Peyer's patch (tissue), 4 donors: ENCODE measurements at regions not wholly inside any gene's neighbourhood (a gene's known extent, or its start where the extent isn't known, plus 50 kb on each side); places are given as distances from the start of the nearest gene placed in this dataset.

ENCODE experiments used
- POLR2A ChIP-seq, 2 donors: fragments of 450-650 bp; IDR thresholded peaks; one replicate each; pipeline ENCODE4 v1.5.1; 2017; ENCODE audit warnings: antibody characterized with exemption in 2 of 2, mild to moderate bottlenecking in 2 of 2, moderate library complexity in 2 of 2
- TF ChIP-seq, protein P1 (sequence below), 6 experiments: fragments of 450-650 bp in 4 of 6; fragments of 200-600 bp in 2 of 6; sonication (generic) in 1 of 6; IDR thresholded peaks; one replicate each; pipeline ENCODE4 v1.5.1; 2017 to 2019; ENCODE audit warnings: antibody characterized with exemption in 6 of 6, mild to moderate bottlenecking in 3 of 6, moderate library complexity in 1 of 6

DNA sequence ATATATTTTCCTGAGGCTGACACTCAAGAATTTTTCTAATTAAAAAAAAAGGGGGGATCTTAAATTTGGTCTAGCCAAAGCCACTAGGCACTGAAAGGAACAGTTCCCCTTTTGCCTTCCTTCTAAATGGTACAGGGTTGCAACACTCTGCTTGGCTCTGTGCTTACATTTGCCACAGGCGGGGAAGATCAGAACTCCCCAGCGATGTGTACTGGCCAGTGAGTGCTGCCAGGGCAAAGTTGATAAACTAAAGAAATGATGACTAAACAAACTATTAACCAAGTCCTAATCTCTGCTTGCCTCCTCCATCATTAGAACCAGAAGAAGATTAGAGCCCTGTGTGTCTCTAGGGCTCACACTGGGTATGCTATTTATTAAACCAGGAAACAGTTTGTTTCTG is 75.3 kb upstream of the SCEL start:
- TF ChIP-seq, protein P1, sequence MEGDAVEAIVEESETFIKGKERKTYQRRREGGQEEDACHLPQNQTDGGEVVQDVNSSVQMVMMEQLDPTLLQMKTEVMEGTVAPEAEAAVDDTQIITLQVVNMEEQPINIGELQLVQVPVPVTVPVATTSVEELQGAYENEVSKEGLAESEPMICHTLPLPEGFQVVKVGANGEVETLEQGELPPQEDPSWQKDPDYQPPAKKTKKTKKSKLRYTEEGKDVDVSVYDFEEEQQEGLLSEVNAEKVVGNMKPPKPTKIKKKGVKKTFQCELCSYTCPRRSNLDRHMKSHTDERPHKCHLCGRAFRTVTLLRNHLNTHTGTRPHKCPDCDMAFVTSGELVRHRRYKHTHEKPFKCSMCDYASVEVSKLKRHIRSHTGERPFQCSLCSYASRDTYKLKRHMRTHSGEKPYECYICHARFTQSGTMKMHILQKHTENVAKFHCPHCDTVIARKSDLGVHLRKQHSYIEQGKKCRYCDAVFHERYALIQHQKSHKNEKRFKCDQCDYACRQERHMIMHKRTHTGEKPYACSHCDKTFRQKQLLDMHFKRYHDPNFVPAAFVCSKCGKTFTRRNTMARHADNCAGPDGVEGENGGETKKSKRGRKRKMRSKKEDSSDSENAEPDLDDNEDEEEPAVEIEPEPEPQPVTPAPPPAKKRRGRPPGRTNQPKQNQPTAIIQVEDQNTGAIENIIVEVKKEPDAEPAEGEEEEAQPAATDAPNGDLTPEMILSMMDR (IDR thresholded peaks at IDR 0.05) = no peak
- TF ChIP-seq POLR2A (IDR thresholded peaks at IDR 0.05) = no peak
